H1 (cell line): ENCODE measurements at regions not wholly inside any gene's neighbourhood (a gene's known extent, or its start where the extent isn't known, plus 50 kb on each side); places are given as distances from the start of the nearest gene placed in this dataset.

ENCODE experiments used
- CTCF ChIA-PET: fragments of 300-600 bp; sonication (Branson Sonifier 250); formaldehyde crosslinking; loops from one replicate; lab custom pipeline; 2021; ENCODE audit not compliant: partially characterized antibody; lab: Charles Lee
- POLR2A ChIA-PET: fragments of 300-600 bp; sonication (Branson Sonifier 250); formaldehyde crosslinking; loops from one replicate; lab custom pipeline; 2021; ENCODE audit warnings: inconsistent platforms; ENCODE audit not compliant: partially characterized antibody; lab: Charles Lee
- DNase-seq, 2 experiments: peaks; one replicate each; pipeline versions ENCODE4 v3.0.0 to v3.0.0-alpha.2; 2010 to 2022; ENCODE audit warnings: low spot score in 2 of 2, low read depth in 1 of 2, mixed read lengths in 1 of 2
- FAIRE-seq: peaks from 2 replicates; lab custom pipeline; 2011; peaks lifted over from hg19 to GRCh38; lab: Jason Lieb, UNC
- H2AFZ ChIP-seq: 2 replicates; pipeline ENCODE4 v1.8.1; 2012; ENCODE audit warnings: low read length, inconsistent platforms
- H2AK5ac ChIP-seq: 2 replicates; pipeline ENCODE4 v1.6.1; 2013; ENCODE audit warnings: low read depth, low read length
- H2BK120ac ChIP-seq: replicated peaks from 2 replicates; pipeline ENCODE3; 2013; ENCODE audit warnings: low read depth, low read length, inconsistent platforms
- H2BK12ac ChIP-seq: 2 replicates; pipeline ENCODE4 v1.6.1; 2013; ENCODE audit warnings: low read depth, low read length
- H2BK15ac ChIP-seq: 2 replicates; pipeline ENCODE4 v1.6.1; 2013; ENCODE audit warnings: low read length
- H2BK20ac ChIP-seq: 2 replicates; pipeline ENCODE4 v1.6.1; 2013; ENCODE audit warnings: low read length
- H2BK5ac ChIP-seq: 2 replicates; pipeline ENCODE4 v1.6.1; 2013; ENCODE audit warnings: low read depth, low read length
- H3K14ac ChIP-seq: 2 replicates; pipeline ENCODE4 v1.6.1; 2013; ENCODE audit warnings: inconsistent platforms; ENCODE audit not compliant: insufficient read length
- H3K18ac ChIP-seq: 2 replicates; pipeline ENCODE4 v1.6.1; 2013; ENCODE audit warnings: low read length; ENCODE audit errors: extremely low read depth
- H3K23ac ChIP-seq: 2 replicates; pipeline ENCODE4 v1.6.1; 2013; ENCODE audit warnings: inconsistent platforms; ENCODE audit not compliant: insufficient read length
- H3K23me2 ChIP-seq: 2 replicates; pipeline ENCODE4 v1.6.1; 2013; ENCODE audit warnings: low read depth, low read length
- H3K27ac ChIP-seq: 2 replicates; pipeline ENCODE4 v1.6.1; 2011; ENCODE audit warnings: low read depth, low read length, inconsistent platforms
- H3K27me3 ChIP-seq, 4 experiments: replicated peaks in 1 of 4; 1 replicate in 1 of 4; 2 replicates in 3 of 4; pipeline versions ENCODE4 v1.6.1 to v1.8.1; 2011 to 2013; ENCODE audit warnings: low read length in 3 of 4, mild to moderate bottlenecking in 3 of 4, inconsistent platforms in 2 of 4, mixed read lengths in 2 of 4, moderate library complexity in 1 of 4; ENCODE audit not compliant: control insufficient read depth in 3 of 4, insufficient read depth in 3 of 4; ENCODE audit errors: extremely low read depth in 1 of 4
- H3K36me3 ChIP-seq, 4 experiments: 2 replicates each; pipeline versions ENCODE4 v1.6.1 to v1.8.1; 2011 to 2013; ENCODE audit warnings: mild to moderate bottlenecking in 4 of 4, low read length in 3 of 4, moderate library complexity in 2 of 4, control low read depth in 1 of 4, inconsistent platforms in 1 of 4; ENCODE audit not compliant: insufficient read depth in 4 of 4, control insufficient read depth in 2 of 4
- H3K4ac ChIP-seq: replicated peaks from 2 replicates; pipeline ENCODE3; 2013; ENCODE audit warnings: low read length, low read depth, mixed read lengths, inconsistent platforms; ENCODE audit not compliant: insufficient read length
- H3K4me1 ChIP-seq, 4 experiments: replicated peaks in 1 of 4; 1 replicate in 1 of 4; 2 replicates in 3 of 4; pipeline versions ENCODE4 v1.6.1 to v1.8.1; 2011 to 2013; ENCODE audit warnings: low read length in 3 of 4, inconsistent platforms in 2 of 4, mixed read lengths in 1 of 4; ENCODE audit not compliant: insufficient read depth in 4 of 4, control insufficient read depth in 3 of 4
- H3K4me2 ChIP-seq, 2 experiments: 2 replicates each; pipeline versions ENCODE4 v1.6.1 to v1.8.1; 2011 to 2013; ENCODE audit warnings: low read depth in 2 of 2, low read length in 2 of 2, control low read depth in 1 of 2, inconsistent platforms in 1 of 2, mild to moderate bottlenecking in 1 of 2; ENCODE audit not compliant: insufficient read depth in 1 of 2
- H3K4me3 ChIP-seq, 4 experiments: fragments of 200-600, 300-600 bp in 1 of 4; sonication (generic), shearing (Covaris generic), sonication (Bioruptor Twin) in 1 of 4; 2 replicates each; pipeline versions ENCODE4 v1.5.1 to v1.8.1; 2011 to 2016; ENCODE audit warnings: low read length in 4 of 4, low read depth in 3 of 4, control low read depth in 2 of 4, inconsistent platforms in 2 of 4, mild to moderate bottlenecking in 2 of 4, mixed read lengths in 1 of 4, moderate library complexity in 1 of 4; ENCODE audit not compliant: insufficient read depth in 2 of 4; ENCODE audit errors: extremely low read depth in 1 of 4
- H3K56ac ChIP-seq: replicated peaks from 2 replicates; pipeline ENCODE3; 2013; ENCODE audit warnings: low read depth, mild to moderate bottlenecking, mixed read lengths, low read length, inconsistent platforms; ENCODE audit not compliant: insufficient read length
- H3K79me1 ChIP-seq: 2 replicates; pipeline ENCODE4 v1.6.1; 2013; ENCODE audit warnings: low read depth, low read length, control low read depth
- H3K79me2 ChIP-seq, 2 experiments: 2 replicates each; pipeline versions ENCODE4 v1.6.1 to v1.8.1; 2012 to 2013; ENCODE audit warnings: low read length in 2 of 2, mild to moderate bottlenecking in 2 of 2, inconsistent platforms in 1 of 2; ENCODE audit not compliant: insufficient read depth in 2 of 2, control insufficient read depth in 1 of 2
- H3K9ac ChIP-seq, 4 experiments: replicated peaks in 1 of 4; 1 replicate in 1 of 4; 2 replicates in 3 of 4; pipeline versions ENCODE4 v1.6.1 to v1.8.1; 2011 to 2013; ENCODE audit warnings: low read depth in 3 of 4, low read length in 3 of 4, control low read depth in 2 of 4, mild to moderate bottlenecking in 2 of 4, moderate library complexity in 2 of 4, inconsistent platforms in 1 of 4; ENCODE audit errors: extremely low read depth in 1 of 4
- H3K9me3 ChIP-seq, 2 experiments: 2 replicates each; pipeline versions ENCODE4 v1.6.1 to v1.8.1; 2012 to 2013; ENCODE audit warnings: mild to moderate bottlenecking in 2 of 2, moderate library complexity in 2 of 2, control low read depth in 1 of 2, inconsistent platforms in 1 of 2, low read depth in 1 of 2, low read length in 1 of 2, mixed read lengths in 1 of 2; ENCODE audit not compliant: insufficient read depth in 2 of 2
- H4K20me1 ChIP-seq, 2 experiments: replicated peaks in 1 of 2; 2 replicates each; pipeline versions ENCODE3 to v1.8.1; 2011 to 2013; ENCODE audit warnings: inconsistent platforms in 2 of 2, low read length in 2 of 2, mild to moderate bottlenecking in 1 of 2; ENCODE audit not compliant: insufficient read depth in 2 of 2, control insufficient read depth in 1 of 2
- H4K5ac ChIP-seq: 2 replicates; pipeline ENCODE4 v1.6.1; 2013; ENCODE audit warnings: low read length, low read depth, mixed read lengths, inconsistent platforms; ENCODE audit not compliant: insufficient read length
- H4K8ac ChIP-seq: 2 replicates; pipeline ENCODE4 v1.8.0; 2013; ENCODE audit warnings: mild to moderate bottlenecking, moderate library complexity, low read length, inconsistent platforms; ENCODE audit not compliant: insufficient read depth; ENCODE audit errors: extremely low read depth
- H4K91ac ChIP-seq: replicated peaks from 2 replicates; pipeline ENCODE3; 2013; ENCODE audit warnings: low read length, mixed read lengths, inconsistent platforms; ENCODE audit not compliant: insufficient read length
- EP300 ChIP-seq, 2 experiments: IDR thresholded peaks; 1 replicate in 1 of 2; 2 replicates in 1 of 2; pipeline ENCODE4 v1.6.1; 2011 to 2012; ENCODE audit warnings: low read depth in 2 of 2, low read length in 2 of 2, mild to moderate bottlenecking in 2 of 2, borderline replicate concordance in 1 of 2, inconsistent platforms in 1 of 2, moderate library complexity in 1 of 2
- GTF2F1 ChIP-seq: IDR thresholded peaks from 2 replicates; pipeline ENCODE4 v1.6.1; 2012; ENCODE audit warnings: low read depth, low read length, improper control_type of control experiment, borderline replicate concordance
- ZNF274 ChIP-seq: IDR thresholded peaks from 2 replicates; pipeline ENCODE4 v1.7.0; 2012; ENCODE audit warnings: low read length, borderline replicate concordance; ENCODE audit errors: extremely low read depth
- WGBS, 2 experiments: shearing (Covaris generic) in 1 of 2; methylation state at CpG; one replicate each; pipeline versions ENCODE4 v1.1.6 to v1.1.7; 2013 to 2015; ENCODE audit warnings: low lambda C conversion rate in 2 of 2, mixed read lengths in 2 of 2, inconsistent platforms in 1 of 2, low coverage in 1 of 2, missing lambda C conversion rate in 1 of 2; ENCODE audit not compliant: insufficient replicate concordance in 2 of 2, insufficient coverage in 1 of 2, insufficient read length in 1 of 2; ENCODE audit errors: extremely low coverage in 1 of 2, missing lambda C conversion rate in 1 of 2; 5-methylcytosine and 5-hydroxymethylcytosine counted together

GRCh38 chr20:17026346-17026745 lies 200.5 kb upstream of the PCSK2 start:
- H2BK120ac ChIP-seq, result no peak overlapping the region
- no peak overlapping the region for H3K23ac ChIP-seq
- no peaks in the 10 kb centered on the region; a peak in 1 of 8 replicates for H3K36me3 ChIP-seq
- H3K79me1 ChIP-seq, result no peaks in the 10 kb centered on the region
- H3K9me3 ChIP-seq, result peaks cover 10 to 16% of the 10 kb centered on the region in 2 experiments; a peak in 1 of 4 replicates
- H3K56ac ChIP-seq, result no peak overlapping the region
- H3K14ac ChIP-seq, result no peak overlapping the region
- no peaks in the 10 kb centered on the region; the same call in 1 of the 2 replicates for H3K23me2 ChIP-seq
- no peak overlapping the region for H3K4me2 ChIP-seq
- DNase-seq (no peak), FAIRE-seq (no peak)
- no peak overlapping the region for H4K8ac ChIP-seq
- no peak for TF ChIP-seq GTF2F1
- TF ChIP-seq ZNF274, result no peak
- no peak for TF ChIP-seq EP300 (IDR thresholded peaks at IDR 0.05; ENCODE audit: borderline replicate concordance in 1 of 2, low read depth in 2 of 2, low read length in 2 of 2)
- 0 out of 2 replicates have a peak overlapping the region, but pooled peaks have one; percentile 52 for H2BK20ac ChIP-seq
- ChIA-PET CTCF (interaction anchor here (2.6 kb wide), 1 partner anchor 224 kb away, joined by 6 read pairs; no protein-coding TSS in a partner anchor), POLR2A (no interaction called here)
- peak overlapping the region; percentile 72 for H2BK12ac ChIP-seq
- H2BK15ac ChIP-seq, result peak overlapping the region; percentile 62; the same call in 1 of the 2 replicates
- WGBS, 2 experiments, result 91% methylated on average over 2 of the region's 2 CpGs; no CpG with 5 or more reads in 1 of the 2 experiments
- H2AFZ ChIP-seq, result no peak overlapping the region
- H3K4ac ChIP-seq, result no peak overlapping the region
- no peak overlapping the region for H2AK5ac ChIP-seq
- H4K20me1 ChIP-seq, result no peaks in the 10 kb centered on the region
- no peak overlapping the region for H3K27ac ChIP-seq
- no peaks in the 10 kb centered on the region for H3K27me3 ChIP-seq
- 0 out of 2 replicates have a peak overlapping the region, but pooled peaks have one; percentile 7 for H2BK5ac ChIP-seq
- no peak overlapping the region for H4K5ac ChIP-seq
- peaks cover 1 to 19% (median 13%) of the 10 kb centered on the region in 4 experiments; a peak in 4 of 7 replicates for H3K4me1 ChIP-seq
- H4K91ac ChIP-seq, result no peak overlapping the region
- H3K4me3 ChIP-seq, result no peak overlapping the region
- H3K18ac ChIP-seq, result 0 out of 2 replicates have a peak overlapping the region, but pooled peaks have one; percentile 57
- no peak overlapping the region for H3K9ac ChIP-seq
- no peaks in the 10 kb centered on the region for H3K79me2 ChIP-seq
